GM21825 (cell line): ENCODE measurements at regions not wholly inside any gene's neighbourhood (a gene's known extent, or its start where the extent isn't known, plus 50 kb on each side); places are given as distances from the start of the nearest gene placed in this dataset.
"Not testable (repeated sequence)": the region's sequence is repeated elsewhere in the genome, so short reads cannot be mapped to it uniquely, and the experiment has no call there.

ENCODE experiments used
- ATAC-seq: cut with Tn5 transposase; IDR thresholded peaks from one replicate; pipeline ENCODE4 v1.9.1; 2021; ENCODE audit warnings: mild to moderate bottlenecking, moderate library complexity; ENCODE audit not compliant: unreplicated experiment

GRCh38 chr11:112612250-112612849 is 348.9 kb upstream of the NCAM1 start:
- ATAC-seq, result no peak

- ATAC-seq, result no peak
These were observed 347.9 kb upstream of the NCAM1 start for GRCh38 chr11:112613051-112613972.

GRCh38 chr11:112614605-112615004 is 346.6 kb upstream of the NCAM1 start:
- ATAC-seq, result no peak

GRCh38 chr11:112615238-112615637 is 346.0 kb upstream of the NCAM1 start:
- ATAC-seq, result no peak

GRCh38 chr11:112615891-112616290 is 345.3 kb upstream of the NCAM1 start:
- ATAC-seq, result no peak

GRCh38 chr11:112616327-112617097 is 344.7 kb upstream of the NCAM1 start:
- ATAC-seq, result no peak

- no peak for ATAC-seq
These were observed 344.2 kb upstream of the NCAM1 start for GRCh38 chr11:112617098-112617425.

- no peak for ATAC-seq
These were observed 343.0 kb upstream of the NCAM1 start for GRCh38 chr11:112617977-112618826.

- no peak for ATAC-seq
These were observed 342.1 kb upstream of the NCAM1 start for GRCh38 chr11:112619106-112619505.

GRCh38 chr11:112620621-112621394 is 340.4 kb upstream of the NCAM1 start:
- no peak for ATAC-seq

- ATAC-seq, result no peak
These were observed 338.2 kb upstream of the NCAM1 start for GRCh38 chr11:112623057-112623456.

GRCh38 chr11:112624431-112624830 is 336.8 kb upstream of the NCAM1 start:
- ATAC-seq, result no peak

- not testable (repeated sequence) for ATAC-seq
These were observed 336.2 kb upstream of the NCAM1 start for GRCh38 chr11:112624971-112625370.

- no peak for ATAC-seq
These were observed 335.4 kb upstream of the NCAM1 start for GRCh38 chr11:112625814-112626213.

GRCh38 chr11:112626731-112627130 is 334.5 kb upstream of the NCAM1 start:
- ATAC-seq, result no peak

- ATAC-seq, result peak; percentile 73
These were observed 333.6 kb upstream of the NCAM1 start for GRCh38 chr11:112627588-112628045.

- ATAC-seq, result no peak
These were observed 332.5 kb upstream of the NCAM1 start for GRCh38 chr11:112628676-112629075.

GRCh38 chr11:112630496-112630895 is 330.7 kb upstream of the NCAM1 start:
- ATAC-seq, result no peak

GRCh38 chr11:112631333-112631732 is 329.9 kb upstream of the NCAM1 start:
- ATAC-seq, result no peak
